CD4-positive, alpha-beta memory T cell (primary cell): ENCODE measurements at regions not wholly inside any gene's neighbourhood (a gene's known extent, or its start where the extent isn't known, plus 50 kb on each side); places are given as distances from the start of the nearest gene placed in this dataset.

ENCODE experiments used
- CTCF ChIA-PET: fragments of 350-600 bp; sonication (Branson Sonifier 250); formaldehyde crosslinking; loops from one replicate; lab custom pipeline; 2021; ENCODE audit warnings: inconsistent platforms; ENCODE audit not compliant: partially characterized antibody; lab: Charles Lee
- POLR2A ChIA-PET: fragments of 350-600 bp; sonication (Branson Sonifier 250); formaldehyde crosslinking; loops from one replicate; lab custom pipeline; 2021; ENCODE audit not compliant: partially characterized antibody; lab: Charles Lee
- DNase-seq, 5 donors: peaks; one replicate each; pipeline versions ENCODE4 v3.0.0 to v3.0.0-alpha.2; 2020 to 2022; ENCODE audit warnings: mixed read lengths in 1 of 5
- H3K27ac ChIP-seq: one replicate; pipeline ENCODE4 v1.7.0; 2013; ENCODE audit warnings: low read depth, low read length
- H3K27me3 ChIP-seq: 2 replicates; pipeline ENCODE4 v1.7.0; 2013; ENCODE audit warnings: mild to moderate bottlenecking, low read length, moderate library complexity; ENCODE audit not compliant: insufficient read depth
- H3K36me3 ChIP-seq: 2 replicates; pipeline ENCODE4 v1.7.0; 2013; ENCODE audit warnings: mild to moderate bottlenecking, low read length, moderate library complexity; ENCODE audit not compliant: insufficient read depth
- H3K4me1 ChIP-seq: 2 replicates; pipeline ENCODE4 v1.7.0; 2013; ENCODE audit warnings: mild to moderate bottlenecking, low read length, moderate library complexity; ENCODE audit not compliant: insufficient read depth
- H3K4me3 ChIP-seq, 2 donors: one replicate each; pipeline ENCODE4 v1.7.0; 2013; ENCODE audit warnings: low read length in 2 of 2, mild to moderate bottlenecking in 1 of 2
- H3K9me3 ChIP-seq, 2 donors: one replicate each; pipeline ENCODE4 v1.7.0; 2013; ENCODE audit warnings: low read length in 2 of 2, control low read depth in 1 of 2; ENCODE audit not compliant: control insufficient read depth in 1 of 2
- H3K27ac Mint-ChIP-seq, 7 donors: one replicate each; pipeline ENCODE4 v1.8.0; 2020 to 2021; ENCODE audit warnings: mixed read lengths in 7 of 7, mild to moderate bottlenecking in 6 of 7, inconsistent platforms in 3 of 7, moderate library complexity in 3 of 7
- H3K27me3 Mint-ChIP-seq, 2 donors: one replicate each; pipeline ENCODE4 v1.8.0; 2020 to 2021; ENCODE audit warnings: mixed read lengths in 2 of 2
- H3K36me3 Mint-ChIP-seq, 2 donors: one replicate each; pipeline ENCODE4 v1.8.0; 2020 to 2021; ENCODE audit warnings: mixed read lengths in 2 of 2, inconsistent platforms in 1 of 2, mild to moderate bottlenecking in 1 of 2
- H3K4me1 Mint-ChIP-seq, 4 donors: one replicate each; pipeline ENCODE4 v1.8.0; 2020 to 2021; ENCODE audit warnings: mixed read lengths in 4 of 4, mild to moderate bottlenecking in 1 of 4
- H3K4me3 Mint-ChIP-seq, 8 donors: one replicate each; pipeline ENCODE4 v1.8.0; 2020 to 2021; ENCODE audit warnings: mixed read lengths in 8 of 8, mild to moderate bottlenecking in 7 of 8, moderate library complexity in 6 of 8, inconsistent platforms in 3 of 8
- H3K9me3 Mint-ChIP-seq, 8 donors: one replicate each; pipeline ENCODE4 v1.8.0; 2020 to 2021; ENCODE audit warnings: mixed read lengths in 8 of 8, mild to moderate bottlenecking in 5 of 8, inconsistent platforms in 3 of 8, moderate library complexity in 1 of 8
- intact Hi-C: fragments of 100-400 bp; cut with micrococcal nuclease; formaldehyde crosslinking; loops from one replicate; pipeline ENCODE4 v1.15.1; 2023

GRCh38 chr9:38160613-38161215 lies 91.7 kb upstream of the SHB start:
- no peak overlapping the region for H3K27ac ChIP-seq
- ChIA-PET POLR2A (no interaction called here), CTCF (interaction anchor here (0.7 to 4.7 kb wide), 11 partner anchors 9 to 680 kb away, joined by 3 to 52 read pairs (median 4); no protein-coding TSS in a partner anchor)
- no peak overlapping the region for H3K4me3 Mint-ChIP-seq
- H3K9me3 Mint-ChIP-seq, result no peaks in the 10 kb centered on the region
- no peaks in the 10 kb centered on the region for H3K4me1 ChIP-seq
- peaks cover 0 to 1% of the 10 kb centered on the region in 2 donors for H3K27me3 Mint-ChIP-seq
- no peaks in the 10 kb centered on the region for H3K27me3 ChIP-seq
- H3K27ac Mint-ChIP-seq, result no peak overlapping the region
- intact Hi-C loops, result no loop called here
- peak in 4 of 5 donors; percentile 26 to 42 (median 33) for DNase-seq
- H3K36me3 Mint-ChIP-seq, result no peaks in the 10 kb centered on the region
- no peaks in the 10 kb centered on the region for H3K36me3 ChIP-seq
- peaks cover 0 to 4% (median 2%) of the 10 kb centered on the region in 4 donors for H3K4me1 Mint-ChIP-seq
- H3K4me3 ChIP-seq, result no peak overlapping the region
- H3K9me3 ChIP-seq, result no peaks in the 10 kb centered on the region

- H3K36me3 ChIP-seq, result no peaks in the 10 kb centered on the region
Measured at GRCh38 chr9:38159599-38159998, 90.6 kb upstream of the SHB start.

GRCh38 chr9:38158628-38159027 lies 89.6 kb upstream of the SHB start:
- Histone ChIP-seq H3K4me1 (no peaks in the 10 kb centered on the region), H3K4me3 (no peak overlapping the region), H3K9me3 (no peaks in the 10 kb centered on the region), H3K27ac (no peak overlapping the region), H3K27me3 (no peaks in the 10 kb centered on the region), H3K36me3 (no peaks in the 10 kb centered on the region)
- intact Hi-C loops, result no loop called here
- Mint-ChIP-seq H3K27ac (no peak overlapping the region), H3K36me3 (no peaks in the 10 kb centered on the region), H3K4me1 (no peaks in the 10 kb centered on the region), H3K9me3 (no peaks in the 10 kb centered on the region), H3K27me3 (peaks cover 0 to 3% of the 10 kb centered on the region in 2 donors), H3K4me3 (no peak overlapping the region)
- CTCF ChIA-PET, result interaction anchor here (1.1 to 4.7 kb wide), 3 partner anchors 10 to 245 kb away, joined by 3 to 52 read pairs (median 5); no protein-coding TSS in a partner anchor
- no peak for DNase-seq
- POLR2A ChIA-PET, result no interaction called here

More at GRCh38 chr9:38159599-38159998, 90.6 kb upstream of the SHB start:
- H3K27me3 ChIP-seq, result no peaks in the 10 kb centered on the region
- Mint-ChIP-seq H3K4me1 (peaks cover 0 to 1% (median under 1%) of the 10 kb centered on the region in 4 donors), H3K9me3 (no peaks in the 10 kb centered on the region), H3K36me3 (no peaks in the 10 kb centered on the region), H3K27me3 (no peaks in the 10 kb centered on the region), H3K27ac (no peak overlapping the region), H3K4me3 (no peak overlapping the region)
- no peak overlapping the region for H3K27ac ChIP-seq
- no peak for DNase-seq
- no peaks in the 10 kb centered on the region for H3K9me3 ChIP-seq
- POLR2A ChIA-PET, result no interaction called here
- intact Hi-C loops, result no loop called here
- no peaks in the 10 kb centered on the region for H3K4me1 ChIP-seq
- H3K4me3 ChIP-seq, result no peak overlapping the region
- CTCF ChIA-PET, result interaction anchor here (0.9 to 4.7 kb wide), 9 partner anchors 10 to 678 kb away, joined by 3 to 52 read pairs (median 4); no protein-coding TSS in a partner anchor

DNA sequence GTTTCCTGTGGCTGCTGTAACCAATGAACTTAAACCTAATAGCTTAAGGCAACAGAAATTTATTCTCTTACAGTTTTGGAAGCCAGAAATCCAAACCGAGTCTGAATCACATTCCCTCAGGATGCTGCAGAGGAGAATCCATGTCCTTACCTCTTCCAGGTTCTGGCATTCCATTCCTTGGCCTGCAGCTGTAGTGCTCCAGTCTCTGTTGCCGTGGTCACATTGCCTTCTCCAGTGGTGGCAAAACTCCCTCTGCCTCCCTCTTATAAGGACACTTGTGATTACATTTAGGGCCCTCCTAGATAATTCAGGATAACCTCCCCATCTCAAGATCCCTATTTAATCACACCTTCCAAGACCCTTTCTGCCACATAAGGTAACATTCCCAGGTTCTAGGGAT lies 88.7 kb upstream of the SHB start:
- no peaks in the 10 kb centered on the region for H3K4me1 ChIP-seq
- DNase-seq, result no peak
- no peaks in the 10 kb centered on the region for H3K36me3 Mint-ChIP-seq
- CTCF ChIA-PET, result interaction anchor here (0.8 kb wide), 1 partner anchor 245 kb away, joined by 3 read pairs; no protein-coding TSS in a partner anchor
- H3K4me3 ChIP-seq, result no peak overlapping the region
- H3K27ac ChIP-seq, result no peak overlapping the region
- no peaks in the 10 kb centered on the region for H3K36me3 ChIP-seq
- H3K4me1 Mint-ChIP-seq, result no peaks in the 10 kb centered on the region
- peaks cover 3 to 4% of the 10 kb centered on the region in 2 donors for H3K27me3 Mint-ChIP-seq
- no peak overlapping the region for H3K27ac Mint-ChIP-seq
- H3K27me3 ChIP-seq, result no peaks in the 10 kb centered on the region
- no peaks in the 10 kb centered on the region for H3K9me3 ChIP-seq
- H3K4me3 Mint-ChIP-seq, result no peak overlapping the region
- POLR2A ChIA-PET, result no interaction called here
- intact Hi-C loops, result no loop called here
- no peaks in the 10 kb centered on the region for H3K9me3 Mint-ChIP-seq

DNA sequence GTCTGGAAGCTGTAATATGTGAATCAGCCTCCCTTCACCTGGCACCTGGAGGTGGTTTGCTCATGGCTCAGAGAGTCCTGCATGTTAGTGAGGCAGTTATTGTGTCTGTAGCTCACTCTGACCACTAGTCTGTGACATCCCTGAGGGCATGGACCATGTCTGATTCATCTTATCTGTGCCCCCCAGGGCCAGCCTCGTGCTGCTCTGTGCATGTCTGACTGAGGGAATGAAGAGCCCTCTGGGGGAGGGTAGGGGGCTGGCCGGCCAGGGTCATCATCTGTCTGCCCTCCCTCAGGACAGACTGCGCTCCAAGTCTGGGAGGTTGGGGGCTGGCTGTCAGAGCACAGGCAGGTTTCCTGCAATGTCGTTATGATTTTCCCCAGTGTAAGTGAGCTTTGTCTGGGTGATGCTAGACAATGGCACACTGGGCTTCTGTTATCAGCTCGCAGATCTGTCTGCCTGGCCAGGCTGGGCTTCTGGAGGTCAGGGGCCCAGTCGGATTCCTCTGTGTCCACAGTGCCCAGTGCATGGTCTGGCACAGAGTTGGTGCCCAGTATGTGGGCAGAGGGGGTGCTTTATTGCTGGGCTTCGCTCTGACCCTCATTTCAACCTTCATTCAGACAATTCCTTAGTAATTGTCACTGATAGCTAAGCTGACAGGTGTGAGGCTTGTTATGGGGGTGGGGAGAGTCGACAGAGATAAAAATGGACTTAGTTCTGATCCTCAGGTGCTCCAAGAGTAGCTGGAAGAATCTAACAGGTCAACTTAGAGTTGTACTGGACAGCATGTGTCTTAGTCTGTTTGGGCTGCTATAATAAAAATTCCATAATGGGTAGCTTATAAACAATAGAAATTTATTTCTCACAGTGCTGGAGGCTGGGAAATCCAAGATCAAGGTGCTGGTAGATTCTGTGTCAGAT lies 85.7 kb upstream of the SHB start:
- H3K27me3 ChIP-seq, result no peaks in the 10 kb centered on the region
- Mint-ChIP-seq H3K4me3 (no peak overlapping the region), H3K27me3 (peaks cover 4 to 7% of the 10 kb centered on the region in 2 donors), H3K4me1 (no peaks in the 10 kb centered on the region), H3K36me3 (no peaks in the 10 kb centered on the region), H3K9me3 (no peaks in the 10 kb centered on the region), H3K27ac (no peak overlapping the region)
- H3K4me1 ChIP-seq, result no peaks in the 10 kb centered on the region
- CTCF ChIA-PET, result interaction anchor here (0.9 to 1.3 kb wide), 3 partner anchors 8 to 67 kb away, joined by 3 read pairs; no protein-coding TSS in a partner anchor
- no peak overlapping the region for H3K27ac ChIP-seq
- POLR2A ChIA-PET, result no interaction called here
- H3K9me3 ChIP-seq, result no peaks in the 10 kb centered on the region
- no peak for DNase-seq
- H3K36me3 ChIP-seq, result no peaks in the 10 kb centered on the region
- no peak overlapping the region for H3K4me3 ChIP-seq
- intact Hi-C loops, result no loop called here

GRCh38 chr9:38153910-38154291 lies 84.9 kb upstream of the SHB start:
- Mint-ChIP-seq H3K4me1 (no peaks in the 10 kb centered on the region), H3K4me3 (no peak overlapping the region), H3K9me3 (no peaks in the 10 kb centered on the region), H3K27ac (peak overlapping the region in 1 of 7 donors; percentile 39), H3K36me3 (no peaks in the 10 kb centered on the region), H3K27me3 (peaks cover 4 to 14% of the 10 kb centered on the region in 2 donors)
- no peaks in the 10 kb centered on the region for H3K9me3 ChIP-seq
- intact Hi-C loops, result no loop called here
- H3K36me3 ChIP-seq, result no peaks in the 10 kb centered on the region
- no peak overlapping the region for H3K27ac ChIP-seq
- CTCF ChIA-PET, result interaction anchor here (0.9 kb wide), 1 partner anchor 9 kb away, joined by 3 read pairs; no protein-coding TSS in a partner anchor
- H3K4me1 ChIP-seq, result no peaks in the 10 kb centered on the region
- H3K27me3 ChIP-seq, result no peaks in the 10 kb centered on the region
- no peak overlapping the region for H3K4me3 ChIP-seq
- POLR2A ChIA-PET, result no interaction called here
- no peak for DNase-seq
